Stimulated activated CD4-positive, alpha-beta T cell treated with anti-CD3 and anti-CD28 coated beads, Interleukin-2, amount 100 ng/mL, for 24 hours (primary cell): ENCODE measurements at regions not wholly inside any gene's neighbourhood (a gene's known extent, or its start where the extent isn't known, plus 50 kb on each side); places are given as distances from the start of the nearest gene placed in this dataset.

ENCODE experiments used
- DNase-seq, 2 donors: peaks; one replicate each; pipeline ENCODE4 v3.0.0-alpha.2; 2020

DNA sequence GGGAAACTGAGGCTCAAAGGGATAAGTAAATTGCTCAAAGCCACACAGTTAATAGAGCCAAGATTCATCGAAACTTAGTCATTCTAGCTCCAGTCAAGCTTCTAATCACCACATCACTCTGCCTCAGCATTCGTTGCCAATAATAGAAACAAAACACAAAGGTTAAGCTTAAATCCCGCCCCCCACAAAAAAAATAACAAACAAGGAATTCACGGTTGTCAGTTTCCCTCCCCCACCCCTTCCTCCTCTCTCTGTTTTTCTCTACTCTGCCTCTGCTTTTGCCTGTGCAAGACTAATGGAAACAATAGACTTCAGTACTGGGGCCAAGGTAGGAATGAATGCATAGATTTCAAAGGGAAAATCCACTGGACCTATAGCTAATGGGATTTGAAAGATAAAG is 70.7 kb upstream of the ZNF644 start:
- no peak for DNase-seq

DNA sequence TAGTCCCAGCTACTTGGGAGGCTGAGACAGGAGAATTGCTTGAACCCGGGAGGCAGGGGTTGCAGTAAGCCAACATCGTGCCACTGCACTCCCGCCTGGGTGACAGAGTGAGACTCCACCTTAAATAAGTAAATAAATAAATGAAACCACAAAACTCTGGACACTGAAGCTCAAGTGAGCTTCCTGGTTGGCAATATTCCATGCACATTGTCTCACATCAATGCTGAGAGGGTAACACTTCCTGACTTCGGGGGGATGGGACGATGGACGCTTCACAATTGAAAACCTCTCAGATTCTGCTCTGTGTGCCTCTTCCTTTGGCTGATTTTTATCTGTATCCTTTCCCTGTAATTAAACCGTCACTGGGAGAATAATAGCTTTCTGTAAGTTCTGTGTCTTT is 70.0 kb upstream of the ZNF644 start:
- no peak for DNase-seq

DNA sequence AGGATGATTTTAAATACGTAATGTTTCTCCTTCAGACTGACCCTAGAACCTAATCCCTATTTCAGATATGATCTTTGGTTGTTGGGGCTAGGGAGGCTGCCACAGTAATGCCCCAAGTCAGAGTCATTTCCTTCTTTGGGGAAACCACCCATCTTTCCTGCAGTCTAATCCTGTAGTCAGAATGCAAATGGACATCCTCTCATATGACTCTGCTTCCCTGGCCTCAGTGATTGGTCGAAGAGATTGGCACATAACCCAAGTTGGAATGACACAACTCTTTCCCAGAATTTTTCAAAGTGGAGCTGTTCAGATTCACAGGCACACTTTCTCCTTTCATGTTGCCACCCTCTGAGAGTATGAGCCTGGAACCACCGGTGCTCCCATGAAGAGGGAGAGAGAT is 58.8 kb upstream of the ZNF644 start:
- no peak for DNase-seq

DNA sequence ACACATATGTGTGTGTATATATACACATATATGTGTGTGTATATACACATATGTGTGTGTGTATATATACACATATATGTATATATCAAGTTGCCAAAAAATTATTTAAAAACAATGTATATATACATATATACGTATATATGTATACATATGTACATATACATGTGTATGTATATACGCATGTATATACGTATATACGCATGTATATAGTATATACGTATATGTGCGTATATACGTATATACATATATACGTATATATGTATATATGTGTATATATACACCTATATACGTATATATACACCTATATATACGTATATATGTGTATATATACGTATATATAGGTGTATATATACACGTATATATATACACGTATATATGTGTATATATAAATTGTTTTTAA is 57.0 kb upstream of the ZNF644 start:
- DNase-seq, result no peak

DNA sequence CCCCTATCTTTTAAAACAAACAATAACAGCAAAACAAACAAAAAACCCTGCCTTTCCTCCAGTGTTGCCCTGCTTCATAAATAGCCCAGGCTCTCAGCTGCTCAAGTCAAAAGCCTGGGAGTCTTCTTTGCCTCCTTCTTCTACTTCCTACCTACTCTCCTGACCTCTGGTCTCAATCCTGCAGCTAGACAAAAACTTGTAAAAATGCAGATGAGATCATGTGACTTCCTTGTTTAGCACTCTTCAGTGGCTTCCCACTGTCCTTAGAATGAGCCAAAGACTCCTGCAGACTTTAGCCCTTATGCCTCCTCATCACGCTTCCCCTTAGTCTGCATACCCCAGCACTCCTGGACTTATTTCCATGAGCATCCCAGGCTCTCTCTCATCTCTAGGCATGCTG is 55.0 kb upstream of the ZNF644 start:
- DNase-seq, result no peak

GRCh38 chr1:91075233-91076135 is 53.6 kb upstream of the ZNF644 start:
- DNase-seq, result no peak

DNA sequence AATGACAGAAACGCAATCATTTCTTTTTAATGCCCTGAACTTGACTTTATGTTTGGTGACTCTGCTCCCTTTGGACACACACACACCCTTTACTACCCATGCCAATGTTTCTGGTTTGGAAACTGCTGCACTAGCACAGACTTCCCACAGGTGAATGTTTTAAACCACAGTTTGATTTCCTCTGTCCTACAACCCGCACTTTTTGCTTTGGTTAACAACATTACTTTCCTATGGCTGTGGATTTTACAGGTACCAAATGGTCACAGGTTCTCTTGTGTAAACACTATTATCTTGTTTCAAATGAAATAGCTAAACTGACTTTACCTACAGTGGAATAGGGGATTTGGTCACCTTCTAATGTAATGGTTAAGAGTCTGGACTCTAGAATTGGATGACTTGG is 51.5 kb upstream of the ZNF644 start:
- no peak for DNase-seq

DNA sequence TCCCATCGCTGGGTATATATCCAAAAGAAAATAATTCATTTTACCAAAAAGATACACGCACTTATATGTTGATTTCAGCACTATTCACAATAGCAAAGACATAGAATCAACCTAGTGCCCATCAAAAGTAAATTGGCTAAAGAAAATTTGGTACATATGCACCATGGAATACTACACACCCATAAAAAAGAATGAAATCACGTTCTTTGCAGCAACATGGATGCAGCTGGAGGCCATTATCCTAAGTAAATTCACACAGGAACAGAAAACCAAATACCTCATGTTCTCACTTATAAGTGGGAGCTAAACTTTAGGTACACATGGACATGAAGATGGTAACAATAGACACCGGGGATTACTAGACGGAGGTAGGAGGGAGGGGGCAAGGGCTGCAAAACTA is 50.0 kb upstream of the ZNF644 start:
- no peak for DNase-seq
